ENCODE measurements at regions not wholly inside any gene's neighbourhood (a gene's known extent, or its start where the extent isn't known, plus 50 kb on each side); places are given as distances from the start of the nearest gene placed in this dataset.
"Not testable (repeated sequence)": the region's sequence is repeated elsewhere in the genome, so short reads cannot be mapped to it uniquely, and the experiment has no call there.

- no peaks in the 10 kb centered on the region for H3K27me3 Mint-ChIP-seq (ENCODE audit: low read depth)
- H3K4me3 Mint-ChIP-seq, result no peak overlapping the region
- H3K9me3 Mint-ChIP-seq, result no peaks in the 10 kb centered on the region
- H3K36me3 Mint-ChIP-seq (ENCODE audit: low read depth), result peaks cover 2% of the 10 kb centered on the region
- TF ChIP-seq CTCF (IDR thresholded peaks at IDR 0.05; ENCODE audit: unreplicated experiment in 3 of 3), result no peak
- no peak overlapping the region for H3K27ac Mint-ChIP-seq
- H3K4me1 Mint-ChIP-seq, result no peaks in the 10 kb centered on the region
Measured at GRCh38 chr9:94490465-94490864, 64.4 kb upstream of the PCAT7 start.

GRCh38 chr9:94492125-94492524 lies 62.8 kb upstream of the PCAT7 start:
- not testable (repeated sequence) for H3K36me3 Mint-ChIP-seq (ENCODE audit: low read depth)

GRCh38 chr9:94498801-94499453 lies 56.0 kb upstream of the PCAT7 start:
- no peaks in the 10 kb centered on the region for H3K27me3 Mint-ChIP-seq (ENCODE audit: low read depth)
- H3K9me3 Mint-ChIP-seq, result no peaks in the 10 kb centered on the region
- H3K27ac Mint-ChIP-seq, result peak overlapping the region in 1 of 3 experiments; percentile 40
- no peak overlapping the region for H3K4me3 Mint-ChIP-seq
- H3K36me3 Mint-ChIP-seq (ENCODE audit: low read depth), result no peaks in the 10 kb centered on the region
- H3K4me1 Mint-ChIP-seq, result no peaks in the 10 kb centered on the region
- TF ChIP-seq CTCF (IDR thresholded peaks at IDR 0.05; ENCODE audit: unreplicated experiment in 3 of 3), result no peak

More at GRCh38 chr9:94492125-94492524, 62.8 kb upstream of the PCAT7 start:
- H3K4me1 Mint-ChIP-seq; H3K4me3 Mint-ChIP-seq; H3K27ac Mint-ChIP-seq; H3K9me3 Mint-ChIP-seq; H3K27me3 Mint-ChIP-seq (ENCODE audit: low read depth): not testable (repeated sequence)

- Mint-ChIP-seq H3K27ac (no peak overlapping the region), H3K4me3 (no peak overlapping the region), H3K9me3 (peaks cover 5% of the 10 kb centered on the region), H3K36me3 (ENCODE audit: low read depth) (no peaks in the 10 kb centered on the region), H3K27me3 (ENCODE audit: low read depth) (no peaks in the 10 kb centered on the region), H3K4me1 (no peaks in the 10 kb centered on the region)
- no peak for TF ChIP-seq CTCF (IDR thresholded peaks at IDR 0.05; ENCODE audit: unreplicated experiment in 3 of 3)
Measured at GRCh38 chr9:94504358-94504757, 50.5 kb upstream of the PCAT7 start.

All from nephron (organoid).